ENCODE measurements at regions not wholly inside any gene's neighbourhood (a gene's known extent, or its start where the extent isn't known, plus 50 kb on each side); places are given as distances from the start of the nearest gene placed in this dataset.

GRCh38 chr3:10560060-10560861 lies 54.9 kb upstream of the ATP2B2 start:
- Histone ChIP-seq H3K27me3 (ENCODE audit: control insufficient read depth, insufficient read depth, low read length) (peaks cover 2% of the 10 kb centered on the region), H3K4me3 (ENCODE audit: low read depth, low read length) (no peak overlapping the region), H3K36me3 (ENCODE audit: control insufficient read depth, insufficient read depth, low read length) (no peaks in the 10 kb centered on the region)
- DNase-seq (ENCODE audit: low read depth) (no peak), FAIRE-seq (no peak)
- no peak for TF ChIP-seq CTCF (IDR thresholded peaks at IDR 0.05; ENCODE audit: insufficient read depth, low read length, severe bottlenecking)

- Histone ChIP-seq H3K4me3 (ENCODE audit: low read depth, low read length) (no peak overlapping the region), H3K36me3 (ENCODE audit: control insufficient read depth, insufficient read depth, low read length) (no peaks in the 10 kb centered on the region), H3K27me3 (ENCODE audit: control insufficient read depth, insufficient read depth, low read length) (peaks cover 2% of the 10 kb centered on the region)
- DNase-seq (ENCODE audit: low read depth) (no peak), FAIRE-seq (peak; percentile 18)
- no peak for TF ChIP-seq CTCF (IDR thresholded peaks at IDR 0.05; ENCODE audit: insufficient read depth, low read length, severe bottlenecking)
These were observed 56.0 kb upstream of the ATP2B2 start for GRCh38 chr3:10561162-10561945.

GRCh38 chr3:10561946-10562560 lies 56.7 kb upstream of the ATP2B2 start:
- DNase-seq (ENCODE audit: low read depth) (no peak), FAIRE-seq (no peak)
- Histone ChIP-seq H3K36me3 (ENCODE audit: control insufficient read depth, insufficient read depth, low read length) (no peaks in the 10 kb centered on the region), H3K27me3 (ENCODE audit: control insufficient read depth, insufficient read depth, low read length) (peaks cover 2% of the 10 kb centered on the region), H3K4me3 (ENCODE audit: low read depth, low read length) (no peak overlapping the region)
- no peak for TF ChIP-seq CTCF (IDR thresholded peaks at IDR 0.05; ENCODE audit: insufficient read depth, low read length, severe bottlenecking)

GRCh38 chr3:10563396-10563795 lies 58.0 kb upstream of the ATP2B2 start:
- FAIRE-seq: no peak
- Histone ChIP-seq H3K27me3 (ENCODE audit: control insufficient read depth, insufficient read depth, low read length) (peaks cover 3% of the 10 kb centered on the region), H3K4me3 (ENCODE audit: low read depth, low read length) (no peak overlapping the region), H3K36me3 (ENCODE audit: control insufficient read depth, insufficient read depth, low read length) (no peaks in the 10 kb centered on the region)
- no peak for DNase-seq (ENCODE audit: low read depth)
- TF ChIP-seq CTCF (IDR thresholded peaks at IDR 0.05; ENCODE audit: insufficient read depth, low read length, severe bottlenecking): no peak

- FAIRE-seq: peak; percentile 18
- Histone ChIP-seq H3K4me3 (ENCODE audit: low read depth, low read length) (no peak overlapping the region), H3K36me3 (ENCODE audit: control insufficient read depth, insufficient read depth, low read length) (no peaks in the 10 kb centered on the region), H3K27me3 (ENCODE audit: control insufficient read depth, insufficient read depth, low read length) (peaks cover 3% of the 10 kb centered on the region)
- no peak for DNase-seq (ENCODE audit: low read depth)
- no peak for TF ChIP-seq CTCF (IDR thresholded peaks at IDR 0.05; ENCODE audit: insufficient read depth, low read length, severe bottlenecking)
These were observed 60.4 kb upstream of the ATP2B2 start for GRCh38 chr3:10565814-10566213.

All from bronchial epithelial cell (primary cell).